SW 1271 (cell line): ENCODE measurements at regions not wholly inside any gene's neighbourhood (a gene's known extent, or its start where the extent isn't known, plus 50 kb on each side); places are given as distances from the start of the nearest gene placed in this dataset.

Source experiments
- DNase-seq, 2 experiments: peaks; one replicate each; lab custom pipeline; 2025; lab: John Stamatoyannopoulos, UW

- DNase-seq: no peak
Measured at GRCh38 chr3:193962986-193963685, 172.8 kb upstream of the HES1 start.

GRCh38 chr3:193963808-193964516 lies 172.0 kb upstream of the HES1 start:
- no peak for DNase-seq

- DNase-seq: no peak
Measured at GRCh38 chr3:193964517-193964880, 171.4 kb upstream of the HES1 start.

GRCh38 chr3:193968380-193968974 lies 167.5 kb upstream of the HES1 start:
- DNase-seq: no peak

- DNase-seq: peak in 1 of 2 experiments; percentile 67
Measured at GRCh38 chr3:193970131-193970772, 165.7 kb upstream of the HES1 start.

GRCh38 chr3:193970773-193971206 lies 165.2 kb upstream of the HES1 start:
- DNase-seq: no peak

GRCh38 chr3:193971261-193971751 lies 164.6 kb upstream of the HES1 start:
- DNase-seq: no peak

- no peak for DNase-seq
Measured at GRCh38 chr3:193971966-193972365, 164.0 kb upstream of the HES1 start.

GRCh38 chr3:193972832-193973231 lies 163.1 kb upstream of the HES1 start:
- DNase-seq: no peak

GRCh38 chr3:193974191-193974652 lies 161.7 kb upstream of the HES1 start:
- no peak for DNase-seq

GRCh38 chr3:193974671-193975535 lies 161.0 kb upstream of the HES1 start:
- no peak for DNase-seq

- DNase-seq: no peak
Measured at GRCh38 chr3:193977622-193978021, 158.3 kb upstream of the HES1 start.

- no peak for DNase-seq
Measured at GRCh38 chr3:193978030-193978429, 157.9 kb upstream of the HES1 start.

GRCh38 chr3:193978486-193978885 lies 157.5 kb upstream of the HES1 start:
- no peak for DNase-seq

GRCh38 chr3:193980326-193980725 lies 155.6 kb upstream of the HES1 start:
- DNase-seq: no peak

GRCh38 chr3:193980905-193981304 lies 155.0 kb upstream of the HES1 start:
- no peak for DNase-seq

- no peak for DNase-seq
Measured at GRCh38 chr3:193981504-193981903, 154.4 kb upstream of the HES1 start.

GRCh38 chr3:193982258-193982659 lies 153.7 kb upstream of the HES1 start:
- no peak for DNase-seq

- DNase-seq: no peak
Measured at GRCh38 chr3:193983846-193984818, 151.8 kb upstream of the HES1 start.

- DNase-seq: no peak
Measured at GRCh38 chr3:193984876-193985275, 151.1 kb upstream of the HES1 start.
